ENCODE measurements at regions not wholly inside any gene's neighbourhood (a gene's known extent, or its start where the extent isn't known, plus 50 kb on each side); places are given as distances from the start of the nearest gene placed in this dataset.

- Mint-ChIP-seq H3K4me3 (no peak overlapping the region), H3K4me1 (no peaks in the 10 kb centered on the region), H3K9me3 (peaks cover 0 to 7% (median 4%) of the 10 kb centered on the region in 7 donors), H3K27ac (no peak overlapping the region), H3K36me3 (no peaks in the 10 kb centered on the region), H3K27me3 (ENCODE audit: low read depth in 3 of 3) (no peaks in the 10 kb centered on the region)
- no peak overlapping the region for H3K4me2 ChIP-seq (replicated peaks; ENCODE audit: extremely low read depth, low read length, poor library complexity, severe bottlenecking)
- H3K79me2 ChIP-seq (ENCODE audit: insufficient read depth, low read length) = no peaks in the 10 kb centered on the region
- no peak for DNase-seq
- no peak overlapping the region for H2AFZ ChIP-seq (ENCODE audit: insufficient read depth, low read depth, low read length, poor library complexity, severe bottlenecking)
- TF ChIP-seq, protein P1, sequence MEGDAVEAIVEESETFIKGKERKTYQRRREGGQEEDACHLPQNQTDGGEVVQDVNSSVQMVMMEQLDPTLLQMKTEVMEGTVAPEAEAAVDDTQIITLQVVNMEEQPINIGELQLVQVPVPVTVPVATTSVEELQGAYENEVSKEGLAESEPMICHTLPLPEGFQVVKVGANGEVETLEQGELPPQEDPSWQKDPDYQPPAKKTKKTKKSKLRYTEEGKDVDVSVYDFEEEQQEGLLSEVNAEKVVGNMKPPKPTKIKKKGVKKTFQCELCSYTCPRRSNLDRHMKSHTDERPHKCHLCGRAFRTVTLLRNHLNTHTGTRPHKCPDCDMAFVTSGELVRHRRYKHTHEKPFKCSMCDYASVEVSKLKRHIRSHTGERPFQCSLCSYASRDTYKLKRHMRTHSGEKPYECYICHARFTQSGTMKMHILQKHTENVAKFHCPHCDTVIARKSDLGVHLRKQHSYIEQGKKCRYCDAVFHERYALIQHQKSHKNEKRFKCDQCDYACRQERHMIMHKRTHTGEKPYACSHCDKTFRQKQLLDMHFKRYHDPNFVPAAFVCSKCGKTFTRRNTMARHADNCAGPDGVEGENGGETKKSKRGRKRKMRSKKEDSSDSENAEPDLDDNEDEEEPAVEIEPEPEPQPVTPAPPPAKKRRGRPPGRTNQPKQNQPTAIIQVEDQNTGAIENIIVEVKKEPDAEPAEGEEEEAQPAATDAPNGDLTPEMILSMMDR (IDR thresholded peaks at IDR 0.05) = no peak
- H4K20me1 ChIP-seq (ENCODE audit: insufficient read depth, low read length) = no peaks in the 10 kb centered on the region
- no peak overlapping the region for H3K9ac ChIP-seq (ENCODE audit: insufficient read depth, low read length, poor library complexity, severe bottlenecking)
- H3K36me3 ChIP-seq (replicated peaks in 1 of 2; ENCODE audit: control insufficient read depth in 1 of 2, insufficient read depth in 2 of 2, low read length in 2 of 2) = no peaks in the 10 kb centered on the region
- intact Hi-C loops (cut with micrococcal nuclease) = no loop called here
- H3K27me3 ChIP-seq (ENCODE audit: control insufficient read depth in 2 of 2, insufficient read depth in 2 of 2, low read length in 2 of 2) = no peaks in the 10 kb centered on the region
- no peak overlapping the region for H3K27ac ChIP-seq (ENCODE audit: low read depth in 1 of 2, low read length in 2 of 2)
- H3K9me3 ChIP-seq (replicated peaks in 1 of 2; ENCODE audit: control insufficient read depth in 1 of 2, insufficient read depth in 1 of 2, low read length in 2 of 2) = peaks cover 3 to 6% of the 10 kb centered on the region in 2 donors
- H3K4me1 ChIP-seq (ENCODE audit: control insufficient read depth in 1 of 2, insufficient read depth in 2 of 2, low read length in 2 of 2) = no peaks in the 10 kb centered on the region
- H3K4me3 ChIP-seq (replicated peaks in 1 of 3; ENCODE audit: low read depth in 2 of 3, low read length in 3 of 3) = no peak overlapping the region
These were observed 351.5 kb upstream of the MAD2L1 start for GRCh38 chr4:120418146-120418545.

DNA sequence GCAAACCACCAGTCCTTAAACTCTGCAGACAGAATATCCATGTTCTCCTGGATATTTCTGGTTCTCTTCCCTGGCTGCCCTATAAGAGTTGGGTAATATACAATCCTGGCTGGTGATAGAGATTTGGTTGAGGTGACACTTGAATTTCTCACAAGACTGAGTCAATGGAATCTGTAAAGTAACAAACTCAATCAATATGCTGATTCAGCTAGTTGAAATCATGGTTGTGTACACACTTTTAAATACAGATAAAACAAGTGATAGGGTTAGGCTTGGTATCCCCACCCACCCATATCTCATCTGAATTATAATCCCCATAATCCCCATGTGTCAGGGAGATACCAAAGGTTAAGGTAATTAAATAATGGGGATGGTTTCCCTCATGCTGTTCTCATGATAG is 349.2 kb upstream of the MAD2L1 start:
- intact Hi-C loops (cut with micrococcal nuclease) = no loop called here
- H3K4me3 ChIP-seq (replicated peaks in 1 of 3; ENCODE audit: low read depth in 2 of 3, low read length in 3 of 3) = no peak overlapping the region
- H3K4me1 ChIP-seq (ENCODE audit: control insufficient read depth in 1 of 2, insufficient read depth in 2 of 2, low read length in 2 of 2) = no peaks in the 10 kb centered on the region
- Mint-ChIP-seq H3K36me3 (no peaks in the 10 kb centered on the region), H3K9me3 (peaks cover 0 to 10% (median 4%) of the 10 kb centered on the region in 7 donors), H3K27me3 (ENCODE audit: low read depth in 3 of 3) (no peaks in the 10 kb centered on the region), H3K27ac (no peak overlapping the region), H3K4me3 (no peak overlapping the region), H3K4me1 (no peaks in the 10 kb centered on the region)
- H4K20me1 ChIP-seq (ENCODE audit: insufficient read depth, low read length) = no peaks in the 10 kb centered on the region
- H3K27ac ChIP-seq (ENCODE audit: low read depth in 1 of 2, low read length in 2 of 2) = no peak overlapping the region
- TF ChIP-seq, protein P1 (IDR thresholded peaks at IDR 0.05) = no peak
- H2AFZ ChIP-seq (ENCODE audit: insufficient read depth, low read depth, low read length, poor library complexity, severe bottlenecking) = no peak overlapping the region
- no peaks in the 10 kb centered on the region for H3K27me3 ChIP-seq (ENCODE audit: control insufficient read depth in 2 of 2, insufficient read depth in 2 of 2, low read length in 2 of 2)
- H3K79me2 ChIP-seq (ENCODE audit: insufficient read depth, low read length) = no peaks in the 10 kb centered on the region
- no peak overlapping the region for H3K9ac ChIP-seq (ENCODE audit: insufficient read depth, low read length, poor library complexity, severe bottlenecking)
- no peak overlapping the region for H3K4me2 ChIP-seq (replicated peaks; ENCODE audit: extremely low read depth, low read length, poor library complexity, severe bottlenecking)
- DNase-seq = no peak
- no peaks in the 10 kb centered on the region for H3K36me3 ChIP-seq (replicated peaks in 1 of 2; ENCODE audit: control insufficient read depth in 1 of 2, insufficient read depth in 2 of 2, low read length in 2 of 2)
- H3K9me3 ChIP-seq (replicated peaks in 1 of 2; ENCODE audit: control insufficient read depth in 1 of 2, insufficient read depth in 1 of 2, low read length in 2 of 2) = peaks cover 3 to 6% of the 10 kb centered on the region in 2 donors
